ENCODE measurements at regions not wholly inside any gene's neighbourhood (a gene's known extent, or its start where the extent isn't known, plus 50 kb on each side); places are given as distances from the start of the nearest gene placed in this dataset.

- H3K4me3 ChIP-seq (ENCODE audit: low read depth, low read length): no peak overlapping the region
- no peak for DNase-seq
- no peak for TF ChIP-seq CTCF (IDR thresholded peaks at IDR 0.05; ENCODE audit: low read depth, low read length)
Measured at GRCh38 chr4:31682796-31683195, 962.6 kb downstream of the PCDH7 start.

GRCh38 chr4:31687717-31688342 lies 967.7 kb downstream of the PCDH7 start:
- H3K36me3 ChIP-seq: no peaks in the 10 kb centered on the region
- H3K27me3 ChIP-seq: no peaks in the 10 kb centered on the region
- no peak overlapping the region for H3K4me3 ChIP-seq (ENCODE audit: low read depth, low read length)
- no peaks in the 10 kb centered on the region for H3K9me3 ChIP-seq
- no peak for TF ChIP-seq CTCF (IDR thresholded peaks at IDR 0.05; ENCODE audit: low read depth, low read length)
- no peak for DNase-seq
- H3K4me1 ChIP-seq: no peaks in the 10 kb centered on the region

More at GRCh38 chr4:31682796-31683195, 962.6 kb downstream of the PCDH7 start:
- Histone ChIP-seq H3K36me3 (no peaks in the 10 kb centered on the region), H3K4me1 (no peaks in the 10 kb centered on the region), H3K27me3 (no peaks in the 10 kb centered on the region), H3K9me3 (no peaks in the 10 kb centered on the region)

GRCh38 chr4:31692399-31692940 lies 972.3 kb downstream of the PCDH7 start:
- Histone ChIP-seq H3K36me3 (no peaks in the 10 kb centered on the region), H3K9me3 (no peaks in the 10 kb centered on the region), H3K4me1 (no peaks in the 10 kb centered on the region), H3K4me3 (ENCODE audit: low read depth, low read length) (no peak overlapping the region), H3K27me3 (no peaks in the 10 kb centered on the region)
- peak; percentile 52 for TF ChIP-seq CTCF (IDR thresholded peaks at IDR 0.05; ENCODE audit: low read depth, low read length)
- DNase-seq: peak; percentile 12

GRCh38 chr4:31701256-31701655 lies 981.1 kb downstream of the PCDH7 start:
- TF ChIP-seq CTCF (IDR thresholded peaks at IDR 0.05; ENCODE audit: low read depth, low read length): no peak
- no peak for DNase-seq
- Histone ChIP-seq H3K27me3 (no peaks in the 10 kb centered on the region), H3K4me3 (ENCODE audit: low read depth, low read length) (no peak overlapping the region), H3K4me1 (no peaks in the 10 kb centered on the region), H3K36me3 (no peaks in the 10 kb centered on the region), H3K9me3 (no peaks in the 10 kb centered on the region)

- Histone ChIP-seq H3K4me3 (ENCODE audit: low read depth, low read length) (no peak overlapping the region), H3K36me3 (no peaks in the 10 kb centered on the region), H3K9me3 (no peaks in the 10 kb centered on the region), H3K4me1 (no peaks in the 10 kb centered on the region), H3K27me3 (no peaks in the 10 kb centered on the region)
- DNase-seq: no peak
- TF ChIP-seq CTCF (IDR thresholded peaks at IDR 0.05; ENCODE audit: low read depth, low read length): no peak
Measured at GRCh38 chr4:31702326-31702725, 982.2 kb downstream of the PCDH7 start.

GRCh38 chr4:31714238-31714637 lies 994.1 kb downstream of the PCDH7 start:
- no peaks in the 10 kb centered on the region for H3K9me3 ChIP-seq
- no peaks in the 10 kb centered on the region for H3K27me3 ChIP-seq
- no peaks in the 10 kb centered on the region for H3K36me3 ChIP-seq
- H3K4me3 ChIP-seq (ENCODE audit: low read depth, low read length): no peak overlapping the region
- no peak for TF ChIP-seq CTCF (IDR thresholded peaks at IDR 0.05; ENCODE audit: low read depth, low read length)
- no peaks in the 10 kb centered on the region for H3K4me1 ChIP-seq
- no peak for DNase-seq

Measured in BE2C (cell line).